ENCODE measurements at regions not wholly inside any gene's neighbourhood (a gene's known extent, or its start where the extent isn't known, plus 50 kb on each side); places are given as distances from the start of the nearest gene placed in this dataset.
"Not testable (repeated sequence)": the region's sequence is repeated elsewhere in the genome, so short reads cannot be mapped to it uniquely, and the experiment has no call there.

- H3K36me3 ChIP-seq (ENCODE audit: control insufficient read depth in 1 of 2, insufficient read depth in 2 of 2, low read length in 2 of 2), result no peaks in the 10 kb centered on the region
- no peaks in the 10 kb centered on the region for H3K9me3 ChIP-seq (ENCODE audit: control insufficient read depth in 1 of 2, low read length in 2 of 2)
- no peak overlapping the region for H3K4me3 ChIP-seq (ENCODE audit: low read depth in 1 of 2, low read length in 2 of 2)
- H3K4me1 ChIP-seq (ENCODE audit: control insufficient read depth in 1 of 2, insufficient read depth in 2 of 2, low read length in 2 of 2), result no peaks in the 10 kb centered on the region
- H3K27me3 ChIP-seq (ENCODE audit: low read depth, low read length), result no peaks in the 10 kb centered on the region
- no peak overlapping the region for H3K27ac ChIP-seq (ENCODE audit: low read length)
Measured at GRCh38 chr12:71385155-71385554, 54.4 kb upstream of the LGR5 start.

- not testable (repeated sequence) for H3K27ac ChIP-seq (ENCODE audit: low read length); H3K36me3 ChIP-seq (ENCODE audit: control insufficient read depth in 1 of 2, insufficient read depth in 2 of 2, low read length in 2 of 2); H3K27me3 ChIP-seq (ENCODE audit: low read depth, low read length); H3K4me3 ChIP-seq (ENCODE audit: low read depth in 1 of 2, low read length in 2 of 2); H3K9me3 ChIP-seq (ENCODE audit: control insufficient read depth in 1 of 2, low read length in 2 of 2); H3K4me1 ChIP-seq (ENCODE audit: control insufficient read depth in 1 of 2, insufficient read depth in 2 of 2, low read length in 2 of 2)
Measured at GRCh38 chr12:71376711-71377355, 62.8 kb upstream of the LGR5 start.

DNA sequence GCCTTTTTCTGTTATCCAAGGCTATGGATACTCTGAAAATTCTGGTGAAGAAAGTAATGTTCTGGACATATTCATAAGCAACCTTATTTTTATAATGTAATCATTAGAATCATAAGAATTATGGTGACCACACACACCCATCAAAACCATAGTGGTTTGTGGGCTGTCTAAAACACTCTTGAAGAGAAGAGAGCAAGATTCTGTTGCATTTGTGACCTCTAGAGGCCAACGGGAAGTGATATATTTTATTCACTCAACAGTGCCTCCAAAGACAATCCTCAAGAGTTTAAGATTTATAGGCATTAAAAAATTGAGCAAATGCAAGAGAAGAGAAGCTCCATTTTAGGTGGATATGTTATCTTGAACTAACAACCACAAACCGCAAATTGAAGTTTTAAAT is 68.5 kb upstream of the LGR5 start:
- Histone ChIP-seq H3K9me3 (ENCODE audit: control insufficient read depth in 1 of 2, low read length in 2 of 2) (no peaks in the 10 kb centered on the region), H3K36me3 (ENCODE audit: control insufficient read depth in 1 of 2, insufficient read depth in 2 of 2, low read length in 2 of 2) (no peaks in the 10 kb centered on the region), H3K4me3 (ENCODE audit: low read depth in 1 of 2, low read length in 2 of 2) (no peak overlapping the region), H3K4me1 (ENCODE audit: control insufficient read depth in 1 of 2, insufficient read depth in 2 of 2, low read length in 2 of 2) (no peaks in the 10 kb centered on the region), H3K27me3 (ENCODE audit: low read depth, low read length) (no peaks in the 10 kb centered on the region), H3K27ac (ENCODE audit: low read length) (no peak overlapping the region)

DNA sequence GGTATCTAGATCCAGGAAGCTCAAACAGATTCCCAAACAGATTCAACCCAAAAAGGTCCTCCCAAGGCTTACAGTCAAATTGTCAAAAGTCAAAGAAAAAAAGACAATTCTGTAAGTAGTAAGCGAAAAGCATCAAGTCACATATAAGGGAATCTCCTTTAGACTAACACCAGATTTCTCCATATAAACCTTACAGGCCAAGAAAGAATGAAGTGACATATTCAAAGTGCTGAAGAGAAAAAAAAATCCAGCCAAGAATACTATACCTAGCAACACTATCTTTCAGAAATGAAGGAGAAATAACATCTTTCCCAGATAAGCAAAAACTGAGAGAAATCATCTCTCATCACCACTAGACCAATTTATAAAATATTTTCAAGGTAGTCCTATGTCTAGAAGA is 79.6 kb upstream of the LGR5 start:
- Histone ChIP-seq H3K36me3 (ENCODE audit: control insufficient read depth in 1 of 2, insufficient read depth in 2 of 2, low read length in 2 of 2) (no peaks in the 10 kb centered on the region), H3K4me1 (ENCODE audit: control insufficient read depth in 1 of 2, insufficient read depth in 2 of 2, low read length in 2 of 2) (no peaks in the 10 kb centered on the region), H3K27ac (ENCODE audit: low read length) (no peak overlapping the region), H3K9me3 (ENCODE audit: control insufficient read depth in 1 of 2, low read length in 2 of 2) (peaks cover 0 to 9% of the 10 kb centered on the region in 2 donors), H3K27me3 (ENCODE audit: low read depth, low read length) (no peaks in the 10 kb centered on the region), H3K4me3 (ENCODE audit: low read depth in 1 of 2, low read length in 2 of 2) (no peak overlapping the region)

- H3K9me3 ChIP-seq (ENCODE audit: control insufficient read depth in 1 of 2, low read length in 2 of 2), result peaks cover 0 to 9% of the 10 kb centered on the region in 2 donors
- H3K27me3 ChIP-seq (ENCODE audit: low read depth, low read length), result no peaks in the 10 kb centered on the region
- no peak overlapping the region for H3K27ac ChIP-seq (ENCODE audit: low read length)
- no peaks in the 10 kb centered on the region for H3K4me1 ChIP-seq (ENCODE audit: control insufficient read depth in 1 of 2, insufficient read depth in 2 of 2, low read length in 2 of 2)
- H3K4me3 ChIP-seq (ENCODE audit: low read depth in 1 of 2, low read length in 2 of 2), result no peak overlapping the region
- no peaks in the 10 kb centered on the region for H3K36me3 ChIP-seq (ENCODE audit: control insufficient read depth in 1 of 2, insufficient read depth in 2 of 2, low read length in 2 of 2)
Measured at GRCh38 chr12:71356569-71356968, 83.0 kb upstream of the LGR5 start.

DNA sequence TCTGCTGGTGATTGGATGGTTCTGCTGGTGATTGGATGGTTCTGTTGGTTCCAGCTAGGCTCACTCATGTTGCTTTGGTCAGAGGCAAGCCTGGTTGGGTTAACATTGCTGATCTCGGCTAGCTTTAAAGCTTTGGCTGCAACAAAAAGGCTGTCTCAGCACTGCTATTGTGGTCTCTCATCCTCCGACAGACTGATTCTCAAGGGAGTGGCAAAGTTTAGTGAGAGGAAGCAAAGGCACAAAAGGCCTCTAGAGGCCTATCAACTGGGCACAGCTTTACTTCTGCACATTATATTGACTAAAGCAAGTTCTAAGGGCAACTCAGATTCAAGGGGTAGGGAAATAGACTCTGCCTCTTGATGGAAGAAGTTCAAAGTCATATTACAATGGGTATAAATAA is 84.7 kb upstream of the LGR5 start:
- Histone ChIP-seq H3K27me3 (ENCODE audit: low read depth, low read length) (no peaks in the 10 kb centered on the region), H3K36me3 (ENCODE audit: control insufficient read depth in 1 of 2, insufficient read depth in 2 of 2, low read length in 2 of 2) (no peaks in the 10 kb centered on the region), H3K27ac (ENCODE audit: low read length) (no peak overlapping the region), H3K4me1 (ENCODE audit: control insufficient read depth in 1 of 2, insufficient read depth in 2 of 2, low read length in 2 of 2) (no peaks in the 10 kb centered on the region), H3K4me3 (ENCODE audit: low read depth in 1 of 2, low read length in 2 of 2) (no peak overlapping the region), H3K9me3 (ENCODE audit: control insufficient read depth in 1 of 2, low read length in 2 of 2) (peaks cover 0 to 5% of the 10 kb centered on the region in 2 donors)

- Histone ChIP-seq H3K27ac (ENCODE audit: low read length) (no peak overlapping the region), H3K27me3 (ENCODE audit: low read depth, low read length) (no peaks in the 10 kb centered on the region), H3K4me3 (ENCODE audit: low read depth in 1 of 2, low read length in 2 of 2) (no peak overlapping the region), H3K4me1 (ENCODE audit: control insufficient read depth in 1 of 2, insufficient read depth in 2 of 2, low read length in 2 of 2) (no peaks in the 10 kb centered on the region), H3K36me3 (ENCODE audit: control insufficient read depth in 1 of 2, insufficient read depth in 2 of 2, low read length in 2 of 2) (no peaks in the 10 kb centered on the region), H3K9me3 (ENCODE audit: control insufficient read depth in 1 of 2, low read length in 2 of 2) (peaks cover 0 to 3% of the 10 kb centered on the region in 2 donors)
Measured at GRCh38 chr12:71353607-71354006, 86.0 kb upstream of the LGR5 start.

- Histone ChIP-seq H3K9me3 (ENCODE audit: control insufficient read depth in 1 of 2, low read length in 2 of 2) (no peaks in the 10 kb centered on the region), H3K4me3 (ENCODE audit: low read depth in 1 of 2, low read length in 2 of 2) (no peak overlapping the region), H3K4me1 (ENCODE audit: control insufficient read depth in 1 of 2, insufficient read depth in 2 of 2, low read length in 2 of 2) (no peaks in the 10 kb centered on the region), H3K27ac (ENCODE audit: low read length) (no peak overlapping the region), H3K36me3 (ENCODE audit: control insufficient read depth in 1 of 2, insufficient read depth in 2 of 2, low read length in 2 of 2) (no peaks in the 10 kb centered on the region), H3K27me3 (ENCODE audit: low read depth, low read length) (no peaks in the 10 kb centered on the region)
Measured at GRCh38 chr12:71349950-71350349, 89.6 kb upstream of the LGR5 start.

DNA sequence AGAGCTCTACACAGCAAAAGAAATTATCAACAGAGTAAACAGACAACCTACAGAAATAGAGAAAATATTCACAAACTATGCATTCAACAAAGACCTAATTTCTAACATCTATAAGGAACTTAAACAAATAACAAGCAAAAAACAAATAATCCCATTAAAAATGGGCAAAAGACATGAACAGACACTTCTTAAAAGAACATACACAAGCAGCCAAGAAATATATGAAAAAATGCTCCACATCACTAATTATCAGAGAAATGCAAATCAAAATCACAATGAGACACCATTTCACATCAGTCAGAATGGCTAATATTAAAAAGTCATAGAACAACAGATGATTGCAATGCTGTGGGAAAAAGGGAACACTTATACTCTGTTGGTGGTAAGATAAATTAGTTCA is 100.7 kb upstream of the LGR5 start:
- Histone ChIP-seq H3K4me3 (ENCODE audit: low read depth in 1 of 2, low read length in 2 of 2) (no peak overlapping the region), H3K4me1 (ENCODE audit: control insufficient read depth in 1 of 2, insufficient read depth in 2 of 2, low read length in 2 of 2) (no peaks in the 10 kb centered on the region), H3K9me3 (ENCODE audit: control insufficient read depth in 1 of 2, low read length in 2 of 2) (peaks cover 0 to 9% of the 10 kb centered on the region in 2 donors), H3K27me3 (ENCODE audit: low read depth, low read length) (no peaks in the 10 kb centered on the region), H3K27ac (ENCODE audit: low read length) (no peak overlapping the region), H3K36me3 (ENCODE audit: control insufficient read depth in 1 of 2, insufficient read depth in 2 of 2, low read length in 2 of 2) (no peaks in the 10 kb centered on the region)

DNA sequence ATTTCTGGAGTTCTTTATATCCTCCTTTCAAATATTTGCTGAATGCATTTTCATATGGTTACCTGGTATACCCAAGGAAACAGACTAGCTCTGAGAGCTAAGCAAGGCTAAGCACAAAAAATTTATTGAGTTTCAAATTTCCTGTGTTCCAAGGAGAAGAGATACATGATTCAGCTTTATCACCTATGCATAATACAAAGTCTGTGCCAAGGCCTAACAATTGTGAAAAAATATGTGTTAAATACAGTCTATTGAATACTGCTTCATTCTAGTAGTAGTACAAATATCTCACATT is 103.7 kb upstream of the LGR5 start:
- H3K27ac ChIP-seq (ENCODE audit: low read length), result no peak overlapping the region
- H3K4me1 ChIP-seq (ENCODE audit: control insufficient read depth in 1 of 2, insufficient read depth in 2 of 2, low read length in 2 of 2), result no peaks in the 10 kb centered on the region
- no peaks in the 10 kb centered on the region for H3K27me3 ChIP-seq (ENCODE audit: low read depth, low read length)
- no peak overlapping the region for H3K4me3 ChIP-seq (ENCODE audit: low read depth in 1 of 2, low read length in 2 of 2)
- H3K36me3 ChIP-seq (ENCODE audit: control insufficient read depth in 1 of 2, insufficient read depth in 2 of 2, low read length in 2 of 2), result no peaks in the 10 kb centered on the region
- H3K9me3 ChIP-seq (ENCODE audit: control insufficient read depth in 1 of 2, low read length in 2 of 2), result peaks cover 0 to 9% of the 10 kb centered on the region in 2 donors

DNA sequence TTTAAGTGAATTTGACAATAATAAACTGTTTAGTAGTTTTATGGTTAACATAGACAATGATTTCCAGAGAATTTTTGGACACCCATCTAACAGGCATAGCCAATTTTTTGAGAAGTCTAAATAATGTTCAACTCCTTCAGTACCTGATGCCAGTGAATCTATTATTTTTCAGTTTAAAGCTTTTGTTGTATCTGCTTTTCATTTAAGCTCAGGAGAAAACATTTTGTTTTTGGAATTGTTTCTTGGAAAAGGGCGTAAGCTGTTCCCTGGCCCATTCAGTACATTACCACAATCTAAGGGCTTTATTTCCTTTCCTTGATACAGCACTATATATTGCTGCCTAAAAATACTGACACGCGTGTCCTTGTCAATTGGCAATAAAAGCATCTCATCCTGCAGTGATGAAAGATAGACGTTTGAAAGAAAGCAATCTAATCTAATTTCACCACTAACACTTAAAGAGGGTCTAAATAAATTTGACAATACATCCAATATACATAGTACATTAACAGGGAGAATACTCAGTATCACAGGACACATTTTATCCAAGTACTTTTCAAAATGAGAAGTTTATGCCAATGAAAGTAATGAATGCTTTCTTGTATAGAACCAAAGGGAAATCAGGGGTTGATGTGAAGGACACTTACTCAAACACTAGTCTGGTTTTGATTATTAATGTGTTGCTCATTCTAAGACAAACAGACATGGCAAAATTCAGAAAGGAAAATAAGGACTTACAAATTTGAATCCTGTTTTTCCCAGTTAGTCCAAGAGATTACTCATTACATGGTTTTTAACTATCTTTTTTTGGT is 104.2 kb upstream of the LGR5 start:
- no peaks in the 10 kb centered on the region for H3K27me3 ChIP-seq (ENCODE audit: low read depth, low read length)
- H3K4me1 ChIP-seq (ENCODE audit: control insufficient read depth in 1 of 2, insufficient read depth in 2 of 2, low read length in 2 of 2), result no peaks in the 10 kb centered on the region
- H3K9me3 ChIP-seq (ENCODE audit: control insufficient read depth in 1 of 2, low read length in 2 of 2), result peaks cover 0 to 9% of the 10 kb centered on the region in 2 donors
- H3K4me3 ChIP-seq (ENCODE audit: low read depth in 1 of 2, low read length in 2 of 2), result no peak overlapping the region
- no peak overlapping the region for H3K27ac ChIP-seq (ENCODE audit: low read length)
- no peaks in the 10 kb centered on the region for H3K36me3 ChIP-seq (ENCODE audit: control insufficient read depth in 1 of 2, insufficient read depth in 2 of 2, low read length in 2 of 2)

GRCh38 chr12:71333418-71333817 is 106.2 kb upstream of the LGR5 start:
- H3K36me3 ChIP-seq (ENCODE audit: control insufficient read depth in 1 of 2, insufficient read depth in 2 of 2, low read length in 2 of 2), result no peaks in the 10 kb centered on the region
- H3K4me3 ChIP-seq (ENCODE audit: low read depth in 1 of 2, low read length in 2 of 2), result no peak overlapping the region
- peaks cover 0 to 4% of the 10 kb centered on the region in 2 donors for H3K9me3 ChIP-seq (ENCODE audit: control insufficient read depth in 1 of 2, low read length in 2 of 2)
- no peaks in the 10 kb centered on the region for H3K4me1 ChIP-seq (ENCODE audit: control insufficient read depth in 1 of 2, insufficient read depth in 2 of 2, low read length in 2 of 2)
- H3K27me3 ChIP-seq (ENCODE audit: low read depth, low read length), result no peaks in the 10 kb centered on the region
- no peak overlapping the region for H3K27ac ChIP-seq (ENCODE audit: low read length)
